GM19328 (cell line): ENCODE measurements at regions not wholly inside any gene's neighbourhood (a gene's known extent, or its start where the extent isn't known, plus 50 kb on each side); places are given as distances from the start of the nearest gene placed in this dataset.
A peak's percentile ranks its signal among the peaks of the same experiment; 100 is the strongest.
"Not testable (repeated sequence)": the region's sequence is repeated elsewhere in the genome, so short reads cannot be mapped to it uniquely, and the experiment has no call there.

ENCODE experiments used
- ATAC-seq: cut with Tn5 transposase; IDR thresholded peaks from one replicate; pipeline ENCODE4 v1.9.1; 2021; ENCODE audit warnings: mild to moderate bottlenecking, moderate library complexity; ENCODE audit not compliant: unreplicated experiment

- ATAC-seq: peak; percentile 82
Observed at GRCh38 chr5:158039911-158040347, 181.0 kb upstream of the CLINT1 start.

GRCh38 chr5:158039441-158039840, 180.5 kb upstream of the CLINT1 start:
- ATAC-seq: no peak

- not testable (repeated sequence) for ATAC-seq
Observed at GRCh38 chr5:158036983-158037595, 178.1 kb upstream of the CLINT1 start.

GRCh38 chr5:158034586-158034985, 175.6 kb upstream of the CLINT1 start:
- ATAC-seq: not testable (repeated sequence)

GRCh38 chr5:158033724-158034123, 174.8 kb upstream of the CLINT1 start:
- ATAC-seq: no peak

GRCh38 chr5:158033076-158033475, 174.1 kb upstream of the CLINT1 start:
- ATAC-seq: no peak

GRCh38 chr5:158032246-158032645, 173.3 kb upstream of the CLINT1 start:
- ATAC-seq: no peak

- no peak for ATAC-seq
Observed at GRCh38 chr5:158027806-158028775, 169.1 kb upstream of the CLINT1 start.

GRCh38 chr5:158026304-158027031, 167.5 kb upstream of the CLINT1 start:
- no peak for ATAC-seq

- ATAC-seq: no peak
Observed at GRCh38 chr5:158023266-158023665, 164.3 kb upstream of the CLINT1 start.

GRCh38 chr5:158022837-158023236, 163.9 kb upstream of the CLINT1 start:
- no peak for ATAC-seq

- no peak for ATAC-seq
Observed at GRCh38 chr5:158022393-158022792, 163.4 kb upstream of the CLINT1 start.

GRCh38 chr5:158020555-158021418, 161.8 kb upstream of the CLINT1 start:
- no peak for ATAC-seq

GRCh38 chr5:158017469-158017868, 158.5 kb upstream of the CLINT1 start:
- no peak for ATAC-seq

GRCh38 chr5:158014372-158014771, 155.4 kb upstream of the CLINT1 start:
- ATAC-seq: no peak

GRCh38 chr5:158013939-158014338, 155.0 kb upstream of the CLINT1 start:
- ATAC-seq: no peak

- ATAC-seq: no peak
Observed at GRCh38 chr5:158013303-158013702, 154.4 kb upstream of the CLINT1 start.

GRCh38 chr5:158011422-158011821, 152.5 kb upstream of the CLINT1 start:
- ATAC-seq: no peak

GRCh38 chr5:158010831-158011230, 151.9 kb upstream of the CLINT1 start:
- no peak for ATAC-seq

GRCh38 chr5:158007336-158007735, 148.4 kb upstream of the CLINT1 start:
- ATAC-seq: no peak
